Hepatocyte (in vitro differentiated cells): ENCODE measurements at regions not wholly inside any gene's neighbourhood (a gene's known extent, or its start where the extent isn't known, plus 50 kb on each side); places are given as distances from the start of the nearest gene placed in this dataset.

Experiments used
- EZH2 ChIP-seq: fragments of 200-600 bp; sonication (generic); IDR thresholded peaks from 2 replicates; pipeline ENCODE4 v1.6.1; 2016; ENCODE audit warnings: antibody characterized with exemption, mild to moderate bottlenecking, borderline replicate concordance
- TF ChIP-seq, protein P1 (sequence below): fragments of 200-600 bp; sonication (generic); IDR thresholded peaks from 2 replicates; pipeline ENCODE4 v1.5.1; 2016; ENCODE audit warnings: antibody characterized with exemption, mild to moderate bottlenecking; ENCODE audit not compliant: poor library complexity

DNA sequence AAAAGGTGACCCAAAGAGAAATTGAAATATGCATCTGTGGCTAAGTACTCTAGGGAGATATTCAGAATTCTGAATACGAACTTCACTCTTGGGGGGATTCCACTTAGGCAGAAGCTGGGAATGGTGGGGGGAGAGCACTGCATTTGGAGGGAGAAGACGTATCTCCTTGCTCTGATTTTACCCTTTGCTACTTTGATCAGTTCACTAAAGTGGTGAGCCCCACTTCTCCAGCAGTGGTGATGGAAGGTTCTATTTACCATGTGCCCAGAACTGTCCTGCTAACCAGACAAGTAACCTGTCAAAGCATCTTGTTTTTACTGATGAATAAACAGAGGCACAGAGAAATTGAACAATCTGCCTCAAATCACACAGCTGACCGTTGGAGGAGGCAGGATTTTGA is 483.4 kb downstream of the SIPA1L2 start:
- TF ChIP-seq, protein P1, sequence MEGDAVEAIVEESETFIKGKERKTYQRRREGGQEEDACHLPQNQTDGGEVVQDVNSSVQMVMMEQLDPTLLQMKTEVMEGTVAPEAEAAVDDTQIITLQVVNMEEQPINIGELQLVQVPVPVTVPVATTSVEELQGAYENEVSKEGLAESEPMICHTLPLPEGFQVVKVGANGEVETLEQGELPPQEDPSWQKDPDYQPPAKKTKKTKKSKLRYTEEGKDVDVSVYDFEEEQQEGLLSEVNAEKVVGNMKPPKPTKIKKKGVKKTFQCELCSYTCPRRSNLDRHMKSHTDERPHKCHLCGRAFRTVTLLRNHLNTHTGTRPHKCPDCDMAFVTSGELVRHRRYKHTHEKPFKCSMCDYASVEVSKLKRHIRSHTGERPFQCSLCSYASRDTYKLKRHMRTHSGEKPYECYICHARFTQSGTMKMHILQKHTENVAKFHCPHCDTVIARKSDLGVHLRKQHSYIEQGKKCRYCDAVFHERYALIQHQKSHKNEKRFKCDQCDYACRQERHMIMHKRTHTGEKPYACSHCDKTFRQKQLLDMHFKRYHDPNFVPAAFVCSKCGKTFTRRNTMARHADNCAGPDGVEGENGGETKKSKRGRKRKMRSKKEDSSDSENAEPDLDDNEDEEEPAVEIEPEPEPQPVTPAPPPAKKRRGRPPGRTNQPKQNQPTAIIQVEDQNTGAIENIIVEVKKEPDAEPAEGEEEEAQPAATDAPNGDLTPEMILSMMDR = no peak
- TF ChIP-seq EZH2 = no peak
